ENCODE measurements at regions not wholly inside any gene's neighbourhood (a gene's known extent, or its start where the extent isn't known, plus 50 kb on each side); places are given as distances from the start of the nearest gene placed in this dataset.

- Histone ChIP-seq H3K36me3 (replicated peaks in 1 of 2; ENCODE audit: control extremely low read depth in 1 of 2, control insufficient read depth in 1 of 2, extremely low read depth in 1 of 2, insufficient read depth in 2 of 2, low read length in 1 of 2) (no peaks in the 10 kb centered on the region), H3K9ac (ENCODE audit: low read length) (no peak overlapping the region), H3K27ac (ENCODE audit: low read length in 2 of 2) (no peak overlapping the region), H2AFZ (ENCODE audit: insufficient read depth, low read depth, low read length, poor library complexity, severe bottlenecking) (no peak overlapping the region), H3K79me2 (ENCODE audit: control insufficient read depth, insufficient read depth, low read length) (no peaks in the 10 kb centered on the region), H3K4me1 (ENCODE audit: control insufficient read depth in 2 of 2, insufficient read depth in 2 of 2, low read length in 2 of 2) (peaks cover 5 to 8% of the 10 kb centered on the region in 2 donors), H4K20me1 (ENCODE audit: control insufficient read depth, insufficient read depth, low read length, poor library complexity, severe bottlenecking) (no peaks in the 10 kb centered on the region), H3K4me3 (ENCODE audit: control extremely low read depth in 1 of 5, extremely low read depth in 1 of 5, insufficient read depth in 1 of 5, low read depth in 2 of 5, low read length in 4 of 5) (no peak overlapping the region), H3K4me2 (replicated peaks; ENCODE audit: low read depth, low read length, poor library complexity, severe bottlenecking) (no peak overlapping the region), H3K27me3 (replicated peaks in 1 of 4; ENCODE audit: control extremely low read depth in 1 of 4, control insufficient read depth in 3 of 4, insufficient read depth in 4 of 4, low read length in 3 of 4) (no peaks in the 10 kb centered on the region), H3K9me3 (ENCODE audit: control extremely low read depth in 1 of 3, control insufficient read depth in 2 of 3, insufficient read depth in 1 of 3, low read length in 2 of 3) (no peaks in the 10 kb centered on the region)
- intact Hi-C loops (cut with micrococcal nuclease): no loop called here
- ATAC-seq (ENCODE audit: low read depth) (no peak), DNase-seq (no peak)
- 83% methylated on average over 1 of the region's 3 CpGs for WGBS (ENCODE audit: insufficient coverage)
- Mint-ChIP-seq H3K27ac (no peak overlapping the region), H3K9me3 (ENCODE audit: insufficient read depth) (no peaks in the 10 kb centered on the region), H3K4me3 (no peak overlapping the region), H3K4me1 (peaks cover 10% of the 10 kb centered on the region), H3K27me3 (peaks cover 19% of the 10 kb centered on the region)
- no peak for TF ChIP-seq CTCF (IDR thresholded peaks at IDR 0.05)
- no peak for TF ChIP-seq EZH2 (IDR thresholded peaks at IDR 0.05; ENCODE audit: borderline replicate concordance, insufficient read depth, low read depth, low read length, poor library complexity, severe bottlenecking)
- CTCF ChIA-PET: no interaction called here
- POLR2A ChIA-PET: no interaction called here
Measured at GRCh38 chr10:22158426-22158825, 59.4 kb downstream of the EBLN1 start.

DNA sequence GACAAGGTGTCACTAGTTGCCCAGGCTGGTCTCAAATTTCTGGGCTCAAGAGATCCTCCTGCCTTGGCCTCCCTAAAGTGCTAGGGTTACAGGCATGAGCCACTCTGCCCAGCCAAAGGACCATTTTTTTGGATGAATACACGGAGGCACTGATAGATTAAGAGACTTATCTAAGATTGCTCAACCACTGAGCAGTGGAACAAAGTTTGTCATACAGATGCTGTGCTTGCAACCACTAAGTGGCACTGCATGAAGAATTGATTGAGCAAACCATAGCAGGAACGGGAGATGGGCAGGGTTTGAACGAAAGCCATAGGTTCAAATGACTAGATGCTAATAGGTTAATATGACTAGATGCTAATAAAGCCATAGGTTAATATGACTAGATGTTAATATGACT is 61.1 kb downstream of the EBLN1 start:
- H3K4me3 Mint-ChIP-seq: no peak overlapping the region
- Histone ChIP-seq H3K27me3 (replicated peaks in 1 of 4; ENCODE audit: control extremely low read depth in 1 of 4, control insufficient read depth in 3 of 4, insufficient read depth in 4 of 4, low read length in 3 of 4) (no peaks in the 10 kb centered on the region), H3K4me3 (ENCODE audit: control extremely low read depth in 1 of 5, extremely low read depth in 1 of 5, insufficient read depth in 1 of 5, low read depth in 2 of 5, low read length in 4 of 5) (no peak overlapping the region), H3K27ac (ENCODE audit: low read length in 2 of 2) (no peak overlapping the region), H3K79me2 (ENCODE audit: control insufficient read depth, insufficient read depth, low read length) (no peaks in the 10 kb centered on the region), H3K4me2 (replicated peaks; ENCODE audit: low read depth, low read length, poor library complexity, severe bottlenecking) (no peak overlapping the region), H4K20me1 (ENCODE audit: control insufficient read depth, insufficient read depth, low read length, poor library complexity, severe bottlenecking) (no peaks in the 10 kb centered on the region), H2AFZ (ENCODE audit: insufficient read depth, low read depth, low read length, poor library complexity, severe bottlenecking) (no peak overlapping the region), H3K9ac (ENCODE audit: low read length) (no peak overlapping the region), H3K9me3 (ENCODE audit: control extremely low read depth in 1 of 3, control insufficient read depth in 2 of 3, insufficient read depth in 1 of 3, low read length in 2 of 3) (no peaks in the 10 kb centered on the region), H3K36me3 (replicated peaks in 1 of 2; ENCODE audit: control extremely low read depth in 1 of 2, control insufficient read depth in 1 of 2, extremely low read depth in 1 of 2, insufficient read depth in 2 of 2, low read length in 1 of 2) (no peaks in the 10 kb centered on the region), H3K4me1 (ENCODE audit: control insufficient read depth in 2 of 2, insufficient read depth in 2 of 2, low read length in 2 of 2) (peaks cover 5 to 8% of the 10 kb centered on the region in 2 donors)
- ChIA-PET POLR2A (interaction anchor here (0.8 kb wide), 1 partner anchor 10 kb away, joined by 4 read pairs; no protein-coding TSS in a partner anchor), CTCF (no interaction called here)
- H3K4me1 Mint-ChIP-seq: peaks cover 10% of the 10 kb centered on the region
- peaks cover 13% of the 10 kb centered on the region for H3K27me3 Mint-ChIP-seq
- DNase-seq (no peak), ATAC-seq (ENCODE audit: low read depth) (no peak)
- H3K9me3 Mint-ChIP-seq (ENCODE audit: insufficient read depth): no peaks in the 10 kb centered on the region
- no peak for TF ChIP-seq EZH2 (IDR thresholded peaks at IDR 0.05; ENCODE audit: borderline replicate concordance, insufficient read depth, low read depth, low read length, poor library complexity, severe bottlenecking)
- no peak for TF ChIP-seq CTCF (IDR thresholded peaks at IDR 0.05)
- intact Hi-C loops (cut with micrococcal nuclease): no loop called here
- WGBS (ENCODE audit: insufficient coverage): 85% methylated on average over 3 of the region's 3 CpGs
- H3K27ac Mint-ChIP-seq: no peak overlapping the region
